ENCODE measurements at regions not wholly inside any gene's neighbourhood (a gene's known extent, or its start where the extent isn't known, plus 50 kb on each side); places are given as distances from the start of the nearest gene placed in this dataset.

- ATAC-seq = no peak
- TF ChIP-seq, protein P1, sequence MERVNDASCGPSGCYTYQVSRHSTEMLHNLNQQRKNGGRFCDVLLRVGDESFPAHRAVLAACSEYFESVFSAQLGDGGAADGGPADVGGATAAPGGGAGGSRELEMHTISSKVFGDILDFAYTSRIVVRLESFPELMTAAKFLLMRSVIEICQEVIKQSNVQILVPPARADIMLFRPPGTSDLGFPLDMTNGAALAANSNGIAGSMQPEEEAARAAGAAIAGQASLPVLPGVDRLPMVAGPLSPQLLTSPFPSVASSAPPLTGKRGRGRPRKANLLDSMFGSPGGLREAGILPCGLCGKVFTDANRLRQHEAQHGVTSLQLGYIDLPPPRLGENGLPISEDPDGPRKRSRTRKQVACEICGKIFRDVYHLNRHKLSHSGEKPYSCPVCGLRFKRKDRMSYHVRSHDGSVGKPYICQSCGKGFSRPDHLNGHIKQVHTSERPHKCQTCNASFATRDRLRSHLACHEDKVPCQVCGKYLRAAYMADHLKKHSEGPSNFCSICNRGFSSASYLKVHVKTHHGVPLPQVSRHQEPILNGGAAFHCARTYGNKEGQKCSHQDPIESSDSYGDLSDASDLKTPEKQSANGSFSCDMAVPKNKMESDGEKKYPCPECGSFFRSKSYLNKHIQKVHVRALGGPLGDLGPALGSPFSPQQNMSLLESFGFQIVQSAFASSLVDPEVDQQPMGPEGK (CRISPR knock-in tag; IDR thresholded peaks at IDR 0.05; ENCODE audit: borderline replicate concordance) = no peak
- no peak for TF ChIP-seq ZFP30 (CRISPR knock-in tag; IDR thresholded peaks at IDR 0.05)
- no peak for TF ChIP-seq TCF4 (CRISPR knock-in tag; IDR thresholded peaks at IDR 0.05; ENCODE audit: borderline replicate concordance)
- no peak for TF ChIP-seq ZNF8 (CRISPR knock-in tag; IDR thresholded peaks at IDR 0.05)
- TF ChIP-seq OSR1 (CRISPR knock-in tag; IDR thresholded peaks at IDR 0.05) = no peak
Observed at GRCh38 chr1:38555594-38555993, 304.0 kb downstream of the RRAGC start.

DNA sequence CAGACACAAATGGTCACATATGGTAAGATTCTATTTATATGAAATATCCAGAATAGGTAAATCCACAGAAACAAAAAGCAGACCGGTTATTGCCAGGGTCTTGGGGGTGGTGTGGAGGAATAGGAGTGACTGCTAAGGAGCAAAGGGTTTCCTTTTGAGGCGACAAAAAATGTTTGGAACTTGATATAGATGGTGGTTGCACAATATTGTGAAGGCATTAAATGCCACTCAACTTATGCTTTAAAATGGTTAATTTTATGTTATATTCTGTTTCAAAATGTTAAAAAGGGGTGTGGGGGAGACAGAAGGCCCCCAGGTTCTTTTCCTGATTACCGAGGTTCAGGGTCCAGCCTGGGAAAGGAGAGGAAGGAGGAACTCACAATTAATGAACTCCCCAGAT is 304.4 kb downstream of the RRAGC start:
- TF ChIP-seq POU6F1 (CRISPR knock-in tag; IDR thresholded peaks at IDR 0.05; ENCODE audit: borderline replicate concordance, low read depth) (no peak), SNAI2 (CRISPR knock-in tag; IDR thresholded peaks at IDR 0.05) (no peak), TSHZ2 (CRISPR knock-in tag; IDR thresholded peaks at IDR 0.05) (no peak), RARB (CRISPR knock-in tag; IDR thresholded peaks at IDR 0.05) (no peak), TOX (CRISPR knock-in tag; IDR thresholded peaks at IDR 0.05; ENCODE audit: borderline replicate concordance) (no peak), ZFP30 (CRISPR knock-in tag; IDR thresholded peaks at IDR 0.05) (no peak), ESRRG (CRISPR knock-in tag; IDR thresholded peaks at IDR 0.05) (no peak), GLIS3 (CRISPR knock-in tag; IDR thresholded peaks at IDR 0.05) (no peak), ZC3H10 (CRISPR knock-in tag; IDR thresholded peaks at IDR 0.05) (no peak), ZFP3 (CRISPR knock-in tag; IDR thresholded peaks at IDR 0.05) (no peak), BACH2 (CRISPR knock-in tag; IDR thresholded peaks at IDR 0.05; ENCODE audit: borderline replicate concordance) (no peak), ARNTL (CRISPR knock-in tag; IDR thresholded peaks at IDR 0.05; ENCODE audit: borderline replicate concordance, low read depth) (no peak), ZNF8 (CRISPR knock-in tag; IDR thresholded peaks at IDR 0.05) (no peak), OSR1 (CRISPR knock-in tag; IDR thresholded peaks at IDR 0.05) (no peak), ZNF70 (CRISPR knock-in tag; IDR thresholded peaks at IDR 0.05) (no peak), ZNF565 (CRISPR knock-in tag; conservative IDR thresholded peaks at IDR 0.05; ENCODE audit: low read depth) (no peak), TCF4 (CRISPR knock-in tag; IDR thresholded peaks at IDR 0.05; ENCODE audit: borderline replicate concordance) (no peak), PPARA (CRISPR knock-in tag; IDR thresholded peaks at IDR 0.05; ENCODE audit: borderline replicate concordance) (no peak), CSRNP3 (CRISPR knock-in tag; IDR thresholded peaks at IDR 0.05) (no peak)
- TF ChIP-seq, protein P2, sequence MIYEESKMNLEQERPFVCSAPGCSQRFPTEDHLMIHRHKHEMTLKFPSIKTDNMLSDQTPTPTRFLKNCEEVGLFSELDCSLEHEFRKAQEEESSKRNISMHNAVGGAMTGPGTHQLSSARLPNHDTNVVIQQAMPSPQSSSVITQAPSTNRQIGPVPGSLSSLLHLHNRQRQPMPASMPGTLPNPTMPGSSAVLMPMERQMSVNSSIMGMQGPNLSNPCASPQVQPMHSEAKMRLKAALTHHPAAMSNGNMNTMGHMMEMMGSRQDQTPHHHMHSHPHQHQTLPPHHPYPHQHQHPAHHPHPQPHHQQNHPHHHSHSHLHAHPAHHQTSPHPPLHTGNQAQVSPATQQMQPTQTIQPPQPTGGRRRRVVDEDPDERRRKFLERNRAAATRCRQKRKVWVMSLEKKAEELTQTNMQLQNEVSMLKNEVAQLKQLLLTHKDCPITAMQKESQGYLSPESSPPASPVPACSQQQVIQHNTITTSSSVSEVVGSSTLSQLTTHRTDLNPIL (CRISPR knock-in tag; IDR thresholded peaks at IDR 0.05; ENCODE audit: low read depth) = no peak
- no peak for ATAC-seq

Data from SK-N-SH treated with all-trans-retinoic acid at 6 μM for 48 hours (cell line).